ENCODE measurements at regions not wholly inside any gene's neighbourhood (a gene's known extent, or its start where the extent isn't known, plus 50 kb on each side); places are given as distances from the start of the nearest gene placed in this dataset.

- no peaks in the 10 kb centered on the region for H3K27me3 ChIP-seq
- TF ChIP-seq CTCF (IDR thresholded peaks at IDR 0.05): no peak
- TF ChIP-seq POLR2A (IDR thresholded peaks at IDR 0.05): no peak
- no peak for TF ChIP-seq POLR2AphosphoS5 (IDR thresholded peaks at IDR 0.05)
- no peaks in the 10 kb centered on the region for H3K4me1 ChIP-seq
- no peak overlapping the region for H3K27ac ChIP-seq
- H3K4me3 ChIP-seq: no peak overlapping the region
- H3K9me3 ChIP-seq: no peaks in the 10 kb centered on the region
- H3K36me3 ChIP-seq: no peaks in the 10 kb centered on the region
- intact Hi-C loops (cut with DNase I; ENCODE audit: low total_unique reads): no loop called here
- DNase-seq (ENCODE audit: low spot score in 2 of 2): no peak
Observed at GRCh38 chr1:213571843-213572242, 415.9 kb upstream of the PROX1 start.

GRCh38 chr1:213572912-213573647 is 414.7 kb upstream of the PROX1 start:
- no peaks in the 10 kb centered on the region for H3K27me3 ChIP-seq

GRCh38 chr1:213573648-213574009 is 414.1 kb upstream of the PROX1 start:
- TF ChIP-seq CTCF (IDR thresholded peaks at IDR 0.05) (no peak), POLR2A (IDR thresholded peaks at IDR 0.05) (no peak), POLR2AphosphoS5 (IDR thresholded peaks at IDR 0.05) (no peak)
- intact Hi-C loops (cut with DNase I; ENCODE audit: low total_unique reads): no loop called here
- no peak overlapping the region for H3K4me3 ChIP-seq
- H3K27me3 ChIP-seq: no peaks in the 10 kb centered on the region
- no peak for DNase-seq (ENCODE audit: low spot score in 2 of 2)
- H3K4me1 ChIP-seq: no peaks in the 10 kb centered on the region
- no peaks in the 10 kb centered on the region for H3K9me3 ChIP-seq
- no peak overlapping the region for H3K27ac ChIP-seq
- H3K36me3 ChIP-seq: no peaks in the 10 kb centered on the region

More at GRCh38 chr1:213572912-213573647, 414.7 kb upstream of the PROX1 start:
- H3K36me3 ChIP-seq: no peaks in the 10 kb centered on the region
- no peaks in the 10 kb centered on the region for H3K9me3 ChIP-seq
- no peaks in the 10 kb centered on the region for H3K4me1 ChIP-seq
- DNase-seq (ENCODE audit: low spot score in 2 of 2): no peak
- intact Hi-C loops (cut with DNase I; ENCODE audit: low total_unique reads): no loop called here
- TF ChIP-seq POLR2A (IDR thresholded peaks at IDR 0.05): no peak
- TF ChIP-seq POLR2AphosphoS5 (IDR thresholded peaks at IDR 0.05): no peak
- no peak for TF ChIP-seq CTCF (IDR thresholded peaks at IDR 0.05)
- no peak overlapping the region for H3K4me3 ChIP-seq
- H3K27ac ChIP-seq: no peak overlapping the region

DNA sequence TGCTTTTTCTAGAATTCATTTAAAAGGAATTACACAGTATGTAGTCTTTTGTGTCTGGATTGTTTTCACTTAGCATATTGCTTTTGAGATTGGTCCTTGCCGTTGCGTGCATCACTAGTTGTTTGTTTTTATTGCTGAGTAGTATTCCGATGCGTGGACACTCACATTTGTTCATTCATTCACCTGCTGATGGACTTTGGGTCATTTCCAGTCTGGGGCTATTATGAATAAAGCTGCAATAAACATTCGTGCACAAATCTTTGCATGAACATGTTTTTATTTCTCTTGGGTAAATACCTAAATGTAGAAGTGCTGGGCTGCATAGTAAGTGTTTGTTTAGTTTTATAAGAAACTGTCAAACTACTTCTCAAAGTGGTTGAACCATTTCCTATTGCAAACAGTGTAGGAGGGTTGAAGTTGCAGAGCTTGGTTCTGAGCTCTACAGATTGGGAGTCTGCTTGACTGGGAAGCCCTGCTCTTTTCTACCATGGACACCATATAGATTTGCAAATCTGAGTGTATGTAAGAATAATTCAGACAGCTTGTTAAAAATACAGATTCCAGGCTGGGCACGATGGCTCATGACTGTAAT is 404.7 kb upstream of the PROX1 start:
- no peak for DNase-seq (ENCODE audit: low spot score in 2 of 2)
- H3K4me3 ChIP-seq: no peak overlapping the region
- no peaks in the 10 kb centered on the region for H3K4me1 ChIP-seq
- H3K27me3 ChIP-seq: no peaks in the 10 kb centered on the region
- no peak overlapping the region for H3K27ac ChIP-seq
- no peaks in the 10 kb centered on the region for H3K36me3 ChIP-seq
- H3K9me3 ChIP-seq: no peaks in the 10 kb centered on the region
- TF ChIP-seq CTCF (IDR thresholded peaks at IDR 0.05) (no peak), POLR2AphosphoS5 (IDR thresholded peaks at IDR 0.05) (no peak), POLR2A (IDR thresholded peaks at IDR 0.05) (no peak)
- intact Hi-C loops (cut with DNase I; ENCODE audit: low total_unique reads): no loop called here

DNA sequence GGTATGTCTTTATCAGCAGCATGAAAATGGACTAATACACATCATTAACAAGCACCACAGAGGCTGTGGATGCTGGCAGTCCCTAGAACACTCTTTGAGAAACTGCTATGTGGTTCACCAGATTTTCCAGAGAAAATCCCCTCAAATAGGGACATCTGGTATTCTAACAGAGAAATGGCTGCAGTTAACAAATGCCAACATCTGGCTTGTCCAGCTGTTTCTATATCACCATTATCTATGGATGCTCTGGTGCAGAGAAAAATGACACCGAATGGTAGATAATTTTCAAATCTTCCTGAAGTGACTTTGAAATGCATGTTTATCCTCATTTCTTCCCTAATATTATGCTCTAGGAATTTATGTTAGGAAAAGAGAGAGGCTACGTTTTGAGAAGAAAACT is 403.5 kb upstream of the PROX1 start:
- intact Hi-C loops (cut with DNase I; ENCODE audit: low total_unique reads): no loop called here
- no peaks in the 10 kb centered on the region for H3K36me3 ChIP-seq
- TF ChIP-seq CTCF (IDR thresholded peaks at IDR 0.05) (no peak), POLR2A (IDR thresholded peaks at IDR 0.05) (no peak), POLR2AphosphoS5 (IDR thresholded peaks at IDR 0.05) (no peak)
- no peaks in the 10 kb centered on the region for H3K27me3 ChIP-seq
- no peak overlapping the region for H3K4me3 ChIP-seq
- no peaks in the 10 kb centered on the region for H3K9me3 ChIP-seq
- no peaks in the 10 kb centered on the region for H3K4me1 ChIP-seq
- no peak for DNase-seq (ENCODE audit: low spot score in 2 of 2)
- no peak overlapping the region for H3K27ac ChIP-seq
